ENCODE measurements at regions not wholly inside any gene's neighbourhood (a gene's known extent, or its start where the extent isn't known, plus 50 kb on each side); places are given as distances from the start of the nearest gene placed in this dataset.

GRCh38 chr5:171641891-171642290, 143.7 kb upstream of the SMIM23 start:
- TF ChIP-seq POLR2A (IDR thresholded peaks at IDR 0.05) (no peak), CTCF (IDR thresholded peaks at IDR 0.05) (no peak), EP300 (IDR thresholded peaks at IDR 0.05) (no peak), POLR2AphosphoS5 (IDR thresholded peaks at IDR 0.05) (no peak)

All from suprapubic skin (tissue), 4 donors.